ENCODE measurements at regions not wholly inside any gene's neighbourhood (a gene's known extent, or its start where the extent isn't known, plus 50 kb on each side); places are given as distances from the start of the nearest gene placed in this dataset.

- no peak for TF ChIP-seq CTCF (conservative IDR thresholded peaks at IDR 0.05)
- no peak for TF ChIP-seq EZH2 (IDR thresholded peaks at IDR 0.05; ENCODE audit: low read depth)
Observed at GRCh38 chr12:126837697-126838096, 1429.3 kb upstream of the TMEM132C start.
